Loucy (cell line): ENCODE measurements at regions not wholly inside any gene's neighbourhood (a gene's known extent, or its start where the extent isn't known, plus 50 kb on each side); places are given as distances from the start of the nearest gene placed in this dataset.

Experiments
- EZH2phosphoT487 ChIP-seq: fragments of 200-600 bp; IDR thresholded peaks from 2 replicates; pipeline ENCODE4 v1.6.1; 2018; ENCODE audit warnings: antibody characterized with exemption, mild to moderate bottlenecking, moderate library complexity, borderline replicate concordance
- TF ChIP-seq, protein P1 (sequence below): fragments of 200-600 bp; sonication (generic); conservative IDR thresholded peaks from 2 replicates; pipeline ENCODE4 v1.5.1; 2014; ENCODE audit warnings: mild to moderate bottlenecking, antibody characterized with exemption, low read length

- TF ChIP-seq, protein P1, sequence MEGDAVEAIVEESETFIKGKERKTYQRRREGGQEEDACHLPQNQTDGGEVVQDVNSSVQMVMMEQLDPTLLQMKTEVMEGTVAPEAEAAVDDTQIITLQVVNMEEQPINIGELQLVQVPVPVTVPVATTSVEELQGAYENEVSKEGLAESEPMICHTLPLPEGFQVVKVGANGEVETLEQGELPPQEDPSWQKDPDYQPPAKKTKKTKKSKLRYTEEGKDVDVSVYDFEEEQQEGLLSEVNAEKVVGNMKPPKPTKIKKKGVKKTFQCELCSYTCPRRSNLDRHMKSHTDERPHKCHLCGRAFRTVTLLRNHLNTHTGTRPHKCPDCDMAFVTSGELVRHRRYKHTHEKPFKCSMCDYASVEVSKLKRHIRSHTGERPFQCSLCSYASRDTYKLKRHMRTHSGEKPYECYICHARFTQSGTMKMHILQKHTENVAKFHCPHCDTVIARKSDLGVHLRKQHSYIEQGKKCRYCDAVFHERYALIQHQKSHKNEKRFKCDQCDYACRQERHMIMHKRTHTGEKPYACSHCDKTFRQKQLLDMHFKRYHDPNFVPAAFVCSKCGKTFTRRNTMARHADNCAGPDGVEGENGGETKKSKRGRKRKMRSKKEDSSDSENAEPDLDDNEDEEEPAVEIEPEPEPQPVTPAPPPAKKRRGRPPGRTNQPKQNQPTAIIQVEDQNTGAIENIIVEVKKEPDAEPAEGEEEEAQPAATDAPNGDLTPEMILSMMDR = no peak
- TF ChIP-seq EZH2phosphoT487 = no peak
These were observed 926.9 kb downstream of the TMTC2 start for GRCh38 chr12:83613586-83614110.
